GM18907 (cell line): ENCODE measurements at regions not wholly inside any gene's neighbourhood (a gene's known extent, or its start where the extent isn't known, plus 50 kb on each side); places are given as distances from the start of the nearest gene placed in this dataset.
"Not testable (repeated sequence)": the region's sequence is repeated elsewhere in the genome, so short reads cannot be mapped to it uniquely, and the experiment has no call there.

Experiments used
- ATAC-seq: cut with Tn5 transposase; IDR thresholded peaks from one replicate; pipeline ENCODE4 v1.9.1; 2021; ENCODE audit warnings: mild to moderate bottlenecking, moderate library complexity; ENCODE audit not compliant: unreplicated experiment

- no peak for ATAC-seq
Measured at GRCh38 chr3:160047876-160048275, 59.2 kb downstream of the IL12A start.

- ATAC-seq: no peak
Measured at GRCh38 chr3:160049038-160049437, 60.4 kb downstream of the IL12A start.

GRCh38 chr3:160049565-160049964 is 60.9 kb downstream of the IL12A start:
- ATAC-seq: no peak

- ATAC-seq: no peak
Measured at GRCh38 chr3:160049988-160050387, 61.4 kb downstream of the IL12A start.

GRCh38 chr3:160052385-160053047 is 63.9 kb downstream of the IL12A start:
- no peak for ATAC-seq

GRCh38 chr3:160053048-160053391 is 64.4 kb downstream of the IL12A start:
- ATAC-seq: no peak

GRCh38 chr3:160054862-160055261 is 66.2 kb downstream of the IL12A start:
- not testable (repeated sequence) for ATAC-seq

GRCh38 chr3:160055659-160056058 is 67.0 kb downstream of the IL12A start:
- ATAC-seq: no peak

- ATAC-seq: no peak
Measured at GRCh38 chr3:160057331-160057730, 68.7 kb downstream of the IL12A start.

- no peak for ATAC-seq
Measured at GRCh38 chr3:160060409-160061027, 71.9 kb downstream of the IL12A start.

GRCh38 chr3:160061525-160061924 is 72.9 kb downstream of the IL12A start:
- no peak for ATAC-seq

GRCh38 chr3:160065282-160065681 is 76.6 kb downstream of the IL12A start:
- ATAC-seq: no peak

GRCh38 chr3:160065786-160066185 is 77.2 kb downstream of the IL12A start:
- ATAC-seq: no peak

- ATAC-seq: no peak
Measured at GRCh38 chr3:160069986-160070385, 81.4 kb downstream of the IL12A start.

GRCh38 chr3:160076519-160076918 is 87.9 kb downstream of the IL12A start:
- ATAC-seq: no peak

GRCh38 chr3:160078533-160078932 is 89.9 kb downstream of the IL12A start:
- no peak for ATAC-seq

GRCh38 chr3:160081958-160082533 is 93.4 kb downstream of the IL12A start:
- ATAC-seq: no peak

GRCh38 chr3:160084998-160085397 is 96.4 kb downstream of the IL12A start:
- no peak for ATAC-seq

GRCh38 chr3:160088492-160089137 is 100.0 kb downstream of the IL12A start:
- no peak for ATAC-seq

- no peak for ATAC-seq
Measured at GRCh38 chr3:160090653-160091052, 102.0 kb downstream of the IL12A start.

GRCh38 chr3:160091441-160091840 is 102.8 kb downstream of the IL12A start:
- no peak for ATAC-seq

- no peak for ATAC-seq
Measured at GRCh38 chr3:160092760-160093159, 104.1 kb downstream of the IL12A start.
